HepG2 (cell line): ENCODE measurements at regions not wholly inside any gene's neighbourhood (a gene's known extent, or its start where the extent isn't known, plus 50 kb on each side); places are given as distances from the start of the nearest gene placed in this dataset.

Experiments used
- ESRRA ChIP-seq: sonication (generic); formaldehyde crosslinking; IDR thresholded peaks from 2 replicates; pipeline ENCODE4 v1.5.1; 2020; ENCODE audit warnings: mild to moderate bottlenecking, low read depth, missing genetic modification reagents
- EZH2 ChIP-seq: conservative IDR thresholded peaks from 2 replicates; pipeline ENCODE4 v1.6.1; 2012; ENCODE audit warnings: mild to moderate bottlenecking, low read depth, low read length, moderate library complexity
- HCFC1 ChIP-seq: fragments of 150-350 bp; IDR thresholded peaks from 2 replicates; pipeline ENCODE4 v1.6.1; 2014; ENCODE audit warnings: low read depth, low read length
- PHF21A ChIP-seq: sonication (generic); formaldehyde crosslinking; IDR thresholded peaks from 2 replicates; pipeline ENCODE4 v1.5.0; 2020; ENCODE audit warnings: mild to moderate bottlenecking, missing genetic modification reagents
- POLR2A ChIP-seq, 2 experiments: IDR thresholded peaks; 2 replicates each; pipeline ENCODE4 v1.6.1; 2011; ENCODE audit warnings: low read depth in 2 of 2, low read length in 2 of 2, mild to moderate bottlenecking in 1 of 2, moderate library complexity in 1 of 2; ENCODE audit not compliant: insufficient read depth in 1 of 2
- SYNCRIP ChIP-seq: fragments of 200-400 bp; formaldehyde crosslinking; IDR thresholded peaks from 2 replicates; pipeline ENCODE4 v1.6.1; 2018; ENCODE audit warnings: mild to moderate bottlenecking, low read depth, low read length; ENCODE audit not compliant: insufficient read depth
- ZNF354B ChIP-seq: sonication (generic); formaldehyde crosslinking; IDR thresholded peaks from 2 replicates; pipeline ENCODE4 v1.8.0; 2022; ENCODE audit warnings: mild to moderate bottlenecking, missing genetic modification reagents
- ZNF510 ChIP-seq: sonication (generic); formaldehyde crosslinking; IDR thresholded peaks from 2 replicates; pipeline ENCODE4 v1.4.0; 2020; ENCODE audit warnings: low read depth, mild to moderate bottlenecking, missing genetic modification reagents
- TF ChIP-seq, protein P1 (sequence below): sonication (generic); formaldehyde crosslinking; IDR thresholded peaks from 2 replicates; pipeline ENCODE4 v1.5.0; 2020; ENCODE audit warnings: mild to moderate bottlenecking, missing genetic modification reagents, moderate library complexity

- TF ChIP-seq, protein P1, sequence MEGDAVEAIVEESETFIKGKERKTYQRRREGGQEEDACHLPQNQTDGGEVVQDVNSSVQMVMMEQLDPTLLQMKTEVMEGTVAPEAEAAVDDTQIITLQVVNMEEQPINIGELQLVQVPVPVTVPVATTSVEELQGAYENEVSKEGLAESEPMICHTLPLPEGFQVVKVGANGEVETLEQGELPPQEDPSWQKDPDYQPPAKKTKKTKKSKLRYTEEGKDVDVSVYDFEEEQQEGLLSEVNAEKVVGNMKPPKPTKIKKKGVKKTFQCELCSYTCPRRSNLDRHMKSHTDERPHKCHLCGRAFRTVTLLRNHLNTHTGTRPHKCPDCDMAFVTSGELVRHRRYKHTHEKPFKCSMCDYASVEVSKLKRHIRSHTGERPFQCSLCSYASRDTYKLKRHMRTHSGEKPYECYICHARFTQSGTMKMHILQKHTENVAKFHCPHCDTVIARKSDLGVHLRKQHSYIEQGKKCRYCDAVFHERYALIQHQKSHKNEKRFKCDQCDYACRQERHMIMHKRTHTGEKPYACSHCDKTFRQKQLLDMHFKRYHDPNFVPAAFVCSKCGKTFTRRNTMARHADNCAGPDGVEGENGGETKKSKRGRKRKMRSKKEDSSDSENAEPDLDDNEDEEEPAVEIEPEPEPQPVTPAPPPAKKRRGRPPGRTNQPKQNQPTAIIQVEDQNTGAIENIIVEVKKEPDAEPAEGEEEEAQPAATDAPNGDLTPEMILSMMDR, result no peak
- TF ChIP-seq ZNF510 (CRISPR knock-in tag) (no peak), EZH2 (no peak), POLR2A (IDR thresholded peaks at IDR 0.05; ENCODE audit: insufficient read depth in 1 of 2, low read depth in 2 of 2, low read length in 2 of 2) (no peak), HCFC1 (no peak), SYNCRIP (no peak), PHF21A (CRISPR knock-in tag) (no peak), ZNF354B (CRISPR knock-in tag) (no peak), ESRRA (CRISPR knock-in tag) (no peak)
Measured at GRCh38 chr12:111222523-111222922, 146.4 kb downstream of the PHETA1 start.
